Calu3 (cell line): ENCODE measurements at regions not wholly inside any gene's neighbourhood (a gene's known extent, or its start where the extent isn't known, plus 50 kb on each side); places are given as distances from the start of the nearest gene placed in this dataset.
"Not testable (repeated sequence)": the region's sequence is repeated elsewhere in the genome, so short reads cannot be mapped to it uniquely, and the experiment has no call there.

Experiments
- BruUV-seq: library from RNA; stranded (reverse); fragments of 400-500 nt; replicated peaks from 2 replicates; lab custom pipeline; 2021; lab: Mats Ljungman, UMichigan
- CTCF ChIA-PET: fragments of 300-600 bp; sonication (Branson Sonifier 250); formaldehyde crosslinking; loops from one replicate; lab custom pipeline; 2022; ENCODE audit warnings: antibody characterized with exemption; lab: Charles Lee
- DNase-seq: peaks from one replicate; pipeline ENCODE4 v3.0.0; 2022
- H3K27ac Mint-ChIP-seq: one replicate; pipeline ENCODE4 v1.8.0; 2022; ENCODE audit warnings: mixed read lengths; ENCODE audit not compliant: unreplicated experiment
- H3K27me3 Mint-ChIP-seq: one replicate; pipeline ENCODE4 v1.8.0; 2022; ENCODE audit warnings: mixed read lengths; ENCODE audit not compliant: unreplicated experiment
- H3K36me3 Mint-ChIP-seq: one replicate; pipeline ENCODE4 v1.8.0; 2022; ENCODE audit warnings: mild to moderate bottlenecking, moderate library complexity, mixed read lengths; ENCODE audit not compliant: insufficient read depth, unreplicated experiment
- H3K4me1 Mint-ChIP-seq: one replicate; pipeline ENCODE4 v1.8.0; 2022; ENCODE audit warnings: mild to moderate bottlenecking, low read depth, mixed read lengths; ENCODE audit not compliant: unreplicated experiment
- H3K4me3 Mint-ChIP-seq: one replicate; pipeline ENCODE4 v1.8.0; 2022; ENCODE audit warnings: mild to moderate bottlenecking, low read depth, moderate library complexity, mixed read lengths; ENCODE audit not compliant: unreplicated experiment
- H3K9me3 Mint-ChIP-seq: one replicate; pipeline ENCODE4 v1.8.0; 2022; ENCODE audit warnings: low read depth, mixed read lengths; ENCODE audit not compliant: unreplicated experiment
- intact Hi-C: fragments of 100-400 bp; cut with micrococcal nuclease; formaldehyde crosslinking; loops from one replicate; pipeline ENCODE4 v1.10.0; 2022; ENCODE audit not compliant: unreplicated experiment
- TF ChIP-seq, protein P1 (sequence below): fragments of 200-600 bp; IDR thresholded peaks from one replicate; pipeline ENCODE4 v1.8.0; 2022; ENCODE audit warnings: antibody characterized with exemption; ENCODE audit not compliant: unreplicated experiment

DNA sequence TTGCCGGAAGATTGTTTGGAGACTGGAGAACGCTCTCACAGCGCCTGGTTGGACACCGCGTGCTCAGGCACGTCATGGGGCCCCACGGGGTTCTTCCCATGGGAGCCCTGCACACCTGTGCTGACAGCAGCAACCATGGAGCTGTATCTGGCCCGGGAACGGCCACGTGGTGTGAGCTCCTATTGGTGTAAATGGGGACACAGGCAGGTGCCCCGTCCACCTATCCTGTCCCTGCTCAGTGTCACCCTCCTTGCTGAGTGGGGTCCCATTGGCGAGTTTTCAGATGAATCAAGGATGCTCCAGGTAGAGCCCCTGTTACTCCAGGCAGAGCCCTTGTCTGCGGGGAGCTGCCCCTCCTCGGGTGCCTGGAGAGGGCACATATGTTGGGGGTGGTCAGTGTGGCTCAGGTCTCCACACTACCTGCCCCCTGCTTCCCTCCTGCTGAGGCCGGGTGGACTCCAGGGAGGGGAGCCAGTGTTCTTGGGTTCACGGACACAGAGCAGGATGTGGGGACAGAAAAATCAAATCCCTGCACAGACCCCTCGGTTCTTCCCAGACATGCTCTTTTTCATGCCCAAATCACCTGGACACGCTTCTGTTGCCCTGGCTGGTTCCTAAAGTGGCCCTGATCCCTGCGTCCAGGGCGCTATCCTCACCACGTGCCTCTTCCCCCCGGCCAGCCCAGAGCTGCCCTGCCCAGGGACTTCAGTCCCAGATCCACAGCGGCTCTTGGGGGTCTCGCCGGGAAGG lies 250.1 kb downstream of the ADGRD1 start:
- TF ChIP-seq, protein P1, sequence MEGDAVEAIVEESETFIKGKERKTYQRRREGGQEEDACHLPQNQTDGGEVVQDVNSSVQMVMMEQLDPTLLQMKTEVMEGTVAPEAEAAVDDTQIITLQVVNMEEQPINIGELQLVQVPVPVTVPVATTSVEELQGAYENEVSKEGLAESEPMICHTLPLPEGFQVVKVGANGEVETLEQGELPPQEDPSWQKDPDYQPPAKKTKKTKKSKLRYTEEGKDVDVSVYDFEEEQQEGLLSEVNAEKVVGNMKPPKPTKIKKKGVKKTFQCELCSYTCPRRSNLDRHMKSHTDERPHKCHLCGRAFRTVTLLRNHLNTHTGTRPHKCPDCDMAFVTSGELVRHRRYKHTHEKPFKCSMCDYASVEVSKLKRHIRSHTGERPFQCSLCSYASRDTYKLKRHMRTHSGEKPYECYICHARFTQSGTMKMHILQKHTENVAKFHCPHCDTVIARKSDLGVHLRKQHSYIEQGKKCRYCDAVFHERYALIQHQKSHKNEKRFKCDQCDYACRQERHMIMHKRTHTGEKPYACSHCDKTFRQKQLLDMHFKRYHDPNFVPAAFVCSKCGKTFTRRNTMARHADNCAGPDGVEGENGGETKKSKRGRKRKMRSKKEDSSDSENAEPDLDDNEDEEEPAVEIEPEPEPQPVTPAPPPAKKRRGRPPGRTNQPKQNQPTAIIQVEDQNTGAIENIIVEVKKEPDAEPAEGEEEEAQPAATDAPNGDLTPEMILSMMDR = no peak
- Mint-ChIP-seq H3K9me3 (no peaks in the 10 kb centered on the region), H3K27ac (no peak overlapping the region), H3K36me3 (no peaks in the 10 kb centered on the region), H3K27me3 (peaks cover 24% of the 10 kb centered on the region), H3K4me1 (no peaks in the 10 kb centered on the region), H3K4me3 (no peak overlapping the region)
- no TSS peak for BruUV-seq
- intact Hi-C loops = no loop called here
- no peak for DNase-seq
- CTCF ChIA-PET = no interaction called here

DNA sequence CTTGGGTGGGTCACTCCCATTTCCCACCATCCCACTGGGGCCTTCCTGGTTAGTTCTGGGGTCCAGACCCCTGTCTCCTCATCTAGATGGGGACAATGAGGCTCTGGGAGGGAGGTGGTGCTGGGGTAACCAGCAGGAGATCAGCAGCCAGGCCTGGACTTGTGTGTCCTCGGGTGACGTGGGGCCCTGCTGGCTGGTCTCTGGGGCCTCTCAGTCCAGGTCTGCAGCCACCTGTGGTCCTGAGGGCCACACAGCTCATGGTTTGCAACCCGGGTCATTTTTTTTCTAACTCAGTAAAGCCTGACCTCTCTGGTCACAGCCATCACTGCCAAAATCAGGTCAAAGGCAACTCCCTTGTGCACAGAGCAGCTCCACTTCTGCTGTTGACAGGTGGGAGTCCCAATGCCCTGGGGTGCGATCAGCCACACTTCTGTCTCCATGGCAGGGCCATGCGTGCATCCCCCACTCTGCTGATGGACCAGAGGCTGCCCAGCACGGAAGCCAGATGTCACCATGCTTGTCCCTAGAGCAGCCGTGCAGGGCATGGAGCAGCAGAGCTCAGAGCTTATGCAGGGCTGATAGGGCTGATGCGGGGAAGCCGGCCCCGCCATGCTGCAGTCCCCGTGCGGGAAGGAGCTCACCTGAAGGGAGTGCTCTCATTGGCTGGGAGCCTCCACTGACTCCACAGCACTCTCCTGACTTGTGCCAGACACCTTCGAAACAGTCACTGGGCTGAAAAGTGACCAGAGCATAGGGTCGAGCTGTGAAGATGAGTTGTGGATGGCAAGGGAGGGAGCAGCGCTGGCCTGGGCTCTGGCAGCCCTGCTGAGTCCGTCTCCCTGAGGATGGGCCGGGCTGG lies 250.9 kb downstream of the ADGRD1 start:
- H3K9me3 Mint-ChIP-seq = no peaks in the 10 kb centered on the region
- no peak overlapping the region for H3K27ac Mint-ChIP-seq
- H3K4me1 Mint-ChIP-seq = no peaks in the 10 kb centered on the region
- H3K4me3 Mint-ChIP-seq = no peak overlapping the region
- DNase-seq = no peak
- TF ChIP-seq, protein P1 = no peak
- no TSS peak for BruUV-seq
- CTCF ChIA-PET = no interaction called here
- peaks cover 32% of the 10 kb centered on the region for H3K27me3 Mint-ChIP-seq
- H3K36me3 Mint-ChIP-seq = no peaks in the 10 kb centered on the region
- intact Hi-C loops = no loop called here

GRCh38 chr12:131205275-131205933 lies 251.7 kb downstream of the ADGRD1 start:
- BruUV-seq = not testable (repeated sequence)

GRCh38 chr12:131206630-131207299 lies 253.1 kb downstream of the ADGRD1 start:
- H3K4me3 Mint-ChIP-seq, intact Hi-C loops, H3K4me1 Mint-ChIP-seq, H3K9me3 Mint-ChIP-seq, BruUV-seq, H3K27ac Mint-ChIP-seq, CTCF ChIA-PET, H3K36me3 Mint-ChIP-seq, DNase-seq: not testable (repeated sequence)
- H3K27me3 Mint-ChIP-seq = peaks cover 52% of the 10 kb centered on the region

More at GRCh38 chr12:131205275-131205933, 251.7 kb downstream of the ADGRD1 start:
- H3K9me3 Mint-ChIP-seq, H3K4me3 Mint-ChIP-seq, H3K36me3 Mint-ChIP-seq, CTCF ChIA-PET, H3K4me1 Mint-ChIP-seq, DNase-seq, H3K27ac Mint-ChIP-seq, intact Hi-C loops: not testable (repeated sequence)
- peaks cover 40% of the 10 kb centered on the region for H3K27me3 Mint-ChIP-seq

DNA sequence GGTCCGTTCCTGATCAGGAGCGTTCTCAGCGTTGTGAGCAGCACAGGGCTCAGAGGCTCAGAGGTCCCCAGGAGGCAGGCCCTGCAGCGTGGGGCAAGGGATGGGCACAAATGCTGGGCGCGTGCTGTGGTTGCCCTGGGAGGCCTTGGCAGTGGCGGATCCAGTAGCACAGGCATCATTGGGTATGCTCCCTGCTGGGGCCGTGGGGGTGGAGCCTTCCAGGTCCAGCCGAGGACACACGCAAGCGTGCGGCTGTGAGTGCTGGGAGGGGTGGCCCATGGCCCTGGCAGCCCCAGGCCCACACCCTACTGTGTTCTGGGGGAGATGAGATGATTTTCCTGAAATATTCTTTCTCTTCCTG lies 253.6 kb downstream of the ADGRD1 start:
- H3K4me1 Mint-ChIP-seq, H3K4me3 Mint-ChIP-seq, DNase-seq, BruUV-seq, CTCF ChIA-PET, intact Hi-C loops, H3K9me3 Mint-ChIP-seq, H3K36me3 Mint-ChIP-seq, H3K27ac Mint-ChIP-seq: not testable (repeated sequence)
- peaks cover 57% of the 10 kb centered on the region for H3K27me3 Mint-ChIP-seq

- peaks cover 62% of the 10 kb centered on the region for H3K27me3 Mint-ChIP-seq
- H3K4me3 Mint-ChIP-seq, DNase-seq, H3K4me1 Mint-ChIP-seq, BruUV-seq, intact Hi-C loops, H3K9me3 Mint-ChIP-seq, H3K27ac Mint-ChIP-seq, CTCF ChIA-PET, H3K36me3 Mint-ChIP-seq: not testable (repeated sequence)
These were observed 254.1 kb downstream of the ADGRD1 start for GRCh38 chr12:131207841-131208240.
